ENCODE measurements at regions not wholly inside any gene's neighbourhood (a gene's known extent, or its start where the extent isn't known, plus 50 kb on each side); places are given as distances from the start of the nearest gene placed in this dataset.
"Not testable (repeated sequence)": the region's sequence is repeated elsewhere in the genome, so short reads cannot be mapped to it uniquely, and the experiment has no call there.

- no peak for FAIRE-seq
- no peak for DNase-seq (ENCODE audit: low spot score)
These were observed 174.2 kb downstream of the IRF8 start for GRCh38 chr16:86073103-86073625.

- peak; percentile 93 for FAIRE-seq
These were observed 175.0 kb downstream of the IRF8 start for GRCh38 chr16:86073763-86074493.

GRCh38 chr16:86074651-86075487 is 175.9 kb downstream of the IRF8 start:
- no peak for FAIRE-seq

More at GRCh38 chr16:86073763-86074493, 175.0 kb downstream of the IRF8 start:
- no peak for DNase-seq (ENCODE audit: low spot score)

GRCh38 chr16:86075488-86075785 is 176.5 kb downstream of the IRF8 start:
- DNase-seq (ENCODE audit: low spot score) = no peak
- no peak for FAIRE-seq

More at GRCh38 chr16:86074651-86075487, 175.9 kb downstream of the IRF8 start:
- no peak for DNase-seq (ENCODE audit: low spot score)

GRCh38 chr16:86075839-86076440 is 177.0 kb downstream of the IRF8 start:
- DNase-seq (ENCODE audit: low spot score) (no peak), FAIRE-seq (peak; percentile 42)

- FAIRE-seq (no peak), DNase-seq (ENCODE audit: low spot score) (no peak)
These were observed 177.6 kb downstream of the IRF8 start for GRCh38 chr16:86076606-86077005.

GRCh38 chr16:86077243-86077940 is 178.4 kb downstream of the IRF8 start:
- no peak for FAIRE-seq
- no peak for DNase-seq (ENCODE audit: low spot score)

GRCh38 chr16:86078121-86078600 is 179.2 kb downstream of the IRF8 start:
- no peak for DNase-seq (ENCODE audit: low spot score)
- no peak for FAIRE-seq

GRCh38 chr16:86078711-86079110 is 179.7 kb downstream of the IRF8 start:
- not testable (repeated sequence) for FAIRE-seq; DNase-seq (ENCODE audit: low spot score)

GRCh38 chr16:86079255-86079885 is 180.4 kb downstream of the IRF8 start:
- DNase-seq (ENCODE audit: low spot score) (no peak), FAIRE-seq (no peak)

GRCh38 chr16:86080131-86080875 is 181.3 kb downstream of the IRF8 start:
- DNase-seq (ENCODE audit: low spot score) (no peak), FAIRE-seq (no peak)

- FAIRE-seq (no peak), DNase-seq (ENCODE audit: low spot score) (no peak)
These were observed 182.0 kb downstream of the IRF8 start for GRCh38 chr16:86080982-86081381.

GRCh38 chr16:86082418-86083030 is 183.6 kb downstream of the IRF8 start:
- DNase-seq (ENCODE audit: low spot score) (no peak), FAIRE-seq (no peak)

GRCh38 chr16:86083382-86084002 is 184.5 kb downstream of the IRF8 start:
- FAIRE-seq (no peak), DNase-seq (ENCODE audit: low spot score) (no peak)

GRCh38 chr16:86085161-86085611 is 186.2 kb downstream of the IRF8 start:
- FAIRE-seq = no peak
- DNase-seq (ENCODE audit: low spot score) = no peak

GRCh38 chr16:86085795-86086194 is 186.8 kb downstream of the IRF8 start:
- FAIRE-seq = no peak
- no peak for DNase-seq (ENCODE audit: low spot score)

- FAIRE-seq (no peak), DNase-seq (ENCODE audit: low spot score) (no peak)
These were observed 187.5 kb downstream of the IRF8 start for GRCh38 chr16:86086471-86086870.

- DNase-seq (ENCODE audit: low spot score) = no peak
- no peak for FAIRE-seq
These were observed 188.3 kb downstream of the IRF8 start for GRCh38 chr16:86087011-86087895.
